Suprapubic skin (tissue), 3 donors: ENCODE measurements at regions not wholly inside any gene's neighbourhood (a gene's known extent, or its start where the extent isn't known, plus 50 kb on each side); places are given as distances from the start of the nearest gene placed in this dataset.

Experiments used
- CTCF ChIP-seq, 2 donors: fragments of 200-600 bp in 1 of 2; fragments of 450-650 bp in 1 of 2; sonication (generic) in 1 of 2; IDR thresholded peaks; one replicate each; pipeline ENCODE4 v1.5.1; 2016 to 2019; ENCODE audit warnings: antibody characterized with exemption in 2 of 2, mild to moderate bottlenecking in 1 of 2, moderate library complexity in 1 of 2
- EP300 ChIP-seq: sonication (generic); formaldehyde crosslinking; IDR thresholded peaks from one replicate; pipeline ENCODE4 v1.6.1; 2017; ENCODE audit warnings: antibody characterized with exemption

GRCh38 chr11:109026891-109027489, 362.1 kb downstream of the DDX10 start:
- TF ChIP-seq EP300, result no peak
- no peak for TF ChIP-seq CTCF (IDR thresholded peaks at IDR 0.05)
